ENCODE measurements at regions not wholly inside any gene's neighbourhood (a gene's known extent, or its start where the extent isn't known, plus 50 kb on each side); places are given as distances from the start of the nearest gene placed in this dataset.

DNA sequence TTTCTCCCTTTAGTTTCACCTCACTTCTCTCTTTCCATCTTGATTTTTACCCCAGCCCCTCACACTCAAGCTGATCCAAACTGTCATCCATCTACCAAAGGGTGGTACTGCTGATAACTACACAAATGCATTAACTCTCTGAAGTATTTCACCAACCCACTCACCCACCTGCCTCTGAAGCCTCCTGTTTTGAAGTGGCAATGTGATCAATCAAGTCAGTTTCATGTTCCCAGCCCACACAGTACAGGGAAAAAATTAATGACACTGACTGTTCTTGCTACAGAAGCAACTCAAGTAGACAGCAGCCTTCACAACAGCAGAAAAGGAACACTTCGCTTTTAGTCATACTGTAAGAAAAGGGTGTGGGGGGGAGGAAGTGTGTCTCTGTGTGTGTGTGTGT, 183.0 kb upstream of the NOCT start:
- Mint-ChIP-seq H3K27me3 (no peaks in the 10 kb centered on the region), H3K36me3 (ENCODE audit: insufficient read depth) (no peaks in the 10 kb centered on the region), H3K9me3 (ENCODE audit: low read depth) (no peaks in the 10 kb centered on the region), H3K4me1 (ENCODE audit: low read depth) (peaks cover 14% of the 10 kb centered on the region), H3K4me3 (ENCODE audit: low read depth) (no peak overlapping the region), H3K27ac (no peak overlapping the region)
- no peak for DNase-seq (ENCODE audit: low spot score, unreplicated experiment)
- TF ChIP-seq, protein P1, sequence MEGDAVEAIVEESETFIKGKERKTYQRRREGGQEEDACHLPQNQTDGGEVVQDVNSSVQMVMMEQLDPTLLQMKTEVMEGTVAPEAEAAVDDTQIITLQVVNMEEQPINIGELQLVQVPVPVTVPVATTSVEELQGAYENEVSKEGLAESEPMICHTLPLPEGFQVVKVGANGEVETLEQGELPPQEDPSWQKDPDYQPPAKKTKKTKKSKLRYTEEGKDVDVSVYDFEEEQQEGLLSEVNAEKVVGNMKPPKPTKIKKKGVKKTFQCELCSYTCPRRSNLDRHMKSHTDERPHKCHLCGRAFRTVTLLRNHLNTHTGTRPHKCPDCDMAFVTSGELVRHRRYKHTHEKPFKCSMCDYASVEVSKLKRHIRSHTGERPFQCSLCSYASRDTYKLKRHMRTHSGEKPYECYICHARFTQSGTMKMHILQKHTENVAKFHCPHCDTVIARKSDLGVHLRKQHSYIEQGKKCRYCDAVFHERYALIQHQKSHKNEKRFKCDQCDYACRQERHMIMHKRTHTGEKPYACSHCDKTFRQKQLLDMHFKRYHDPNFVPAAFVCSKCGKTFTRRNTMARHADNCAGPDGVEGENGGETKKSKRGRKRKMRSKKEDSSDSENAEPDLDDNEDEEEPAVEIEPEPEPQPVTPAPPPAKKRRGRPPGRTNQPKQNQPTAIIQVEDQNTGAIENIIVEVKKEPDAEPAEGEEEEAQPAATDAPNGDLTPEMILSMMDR (IDR thresholded peaks at IDR 0.05; ENCODE audit: unreplicated experiment) = no peak

DNA sequence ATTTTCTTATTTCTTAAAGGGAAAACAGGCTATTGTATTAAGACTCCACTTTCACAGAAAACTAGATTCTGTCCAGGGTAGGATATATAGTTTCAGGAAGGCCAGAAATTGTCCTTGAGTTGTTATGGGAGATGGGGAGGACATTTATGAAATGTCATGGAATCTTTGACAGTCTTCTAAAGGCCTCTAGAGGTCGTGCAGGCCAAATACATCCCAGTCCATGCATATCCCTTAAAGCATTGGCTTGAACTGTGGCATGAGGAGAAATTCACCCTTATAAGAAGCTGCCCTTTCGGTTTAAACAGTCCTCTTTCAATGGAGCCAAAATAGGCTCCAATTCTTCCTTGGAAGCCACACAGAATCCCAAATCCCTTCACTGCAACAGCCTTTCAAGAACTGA, 183.6 kb upstream of the NOCT start:
- Mint-ChIP-seq H3K27ac (no peak overlapping the region), H3K27me3 (no peaks in the 10 kb centered on the region), H3K36me3 (ENCODE audit: insufficient read depth) (no peaks in the 10 kb centered on the region), H3K4me1 (ENCODE audit: low read depth) (peaks cover 15% of the 10 kb centered on the region), H3K4me3 (ENCODE audit: low read depth) (no peak overlapping the region), H3K9me3 (ENCODE audit: low read depth) (no peaks in the 10 kb centered on the region)
- no peak for DNase-seq (ENCODE audit: low spot score, unreplicated experiment)
- TF ChIP-seq, protein P1 (IDR thresholded peaks at IDR 0.05; ENCODE audit: unreplicated experiment) = no peak

DNA sequence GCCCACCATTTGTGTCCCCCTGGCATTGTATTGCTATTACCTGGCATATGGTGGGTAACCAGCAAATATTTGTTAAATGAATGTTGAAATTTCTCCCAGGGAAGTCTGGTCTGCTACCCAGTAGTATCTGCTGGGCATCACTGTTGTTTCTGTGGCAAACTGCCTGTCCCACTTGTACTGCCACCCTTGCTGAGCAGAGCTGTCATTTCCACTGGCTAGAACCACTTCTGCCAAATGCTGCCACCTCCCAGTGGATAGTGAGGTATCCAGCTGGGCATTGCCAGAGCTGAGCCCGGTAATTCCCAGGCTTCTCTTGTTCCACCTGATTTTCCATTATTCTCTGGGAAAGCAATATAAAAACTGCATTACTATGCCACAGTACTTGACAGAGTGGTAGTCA, 186.7 kb upstream of the NOCT start:
- no peak overlapping the region for H3K4me3 Mint-ChIP-seq (ENCODE audit: low read depth)
- no peaks in the 10 kb centered on the region for H3K36me3 Mint-ChIP-seq (ENCODE audit: insufficient read depth)
- peaks cover 19% of the 10 kb centered on the region for H3K4me1 Mint-ChIP-seq (ENCODE audit: low read depth)
- DNase-seq (ENCODE audit: low spot score, unreplicated experiment) = no peak
- TF ChIP-seq, protein P1 (IDR thresholded peaks at IDR 0.05; ENCODE audit: unreplicated experiment) = no peak
- H3K9me3 Mint-ChIP-seq (ENCODE audit: low read depth) = no peaks in the 10 kb centered on the region
- H3K27me3 Mint-ChIP-seq = no peaks in the 10 kb centered on the region
- no peak overlapping the region for H3K27ac Mint-ChIP-seq

DNA sequence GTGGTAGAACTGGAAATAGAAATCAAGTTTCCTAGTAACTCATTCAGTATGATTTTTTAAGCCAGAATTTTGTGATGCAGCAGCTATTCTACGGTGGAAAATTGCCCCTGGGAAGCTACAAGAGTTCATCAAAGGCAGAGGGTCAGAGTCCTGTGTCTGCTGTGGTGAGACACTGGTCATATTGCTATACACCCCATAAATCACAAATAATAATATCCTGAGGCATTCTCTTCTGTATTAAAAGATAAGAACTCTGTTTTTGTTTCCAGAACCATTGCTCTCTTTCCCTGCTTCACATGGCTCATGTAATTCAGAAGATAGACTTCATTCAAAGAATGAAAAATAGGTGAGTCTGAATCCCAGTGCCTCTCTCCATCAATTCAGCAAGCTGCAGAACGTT, 188.8 kb upstream of the NOCT start:
- peaks cover 27% of the 10 kb centered on the region for H3K4me1 Mint-ChIP-seq (ENCODE audit: low read depth)
- no peaks in the 10 kb centered on the region for H3K27me3 Mint-ChIP-seq
- no peak overlapping the region for H3K27ac Mint-ChIP-seq
- H3K4me3 Mint-ChIP-seq (ENCODE audit: low read depth) = no peak overlapping the region
- no peaks in the 10 kb centered on the region for H3K9me3 Mint-ChIP-seq (ENCODE audit: low read depth)
- no peak for DNase-seq (ENCODE audit: low spot score, unreplicated experiment)
- no peaks in the 10 kb centered on the region for H3K36me3 Mint-ChIP-seq (ENCODE audit: insufficient read depth)
- TF ChIP-seq, protein P1 (IDR thresholded peaks at IDR 0.05; ENCODE audit: unreplicated experiment) = no peak

DNA sequence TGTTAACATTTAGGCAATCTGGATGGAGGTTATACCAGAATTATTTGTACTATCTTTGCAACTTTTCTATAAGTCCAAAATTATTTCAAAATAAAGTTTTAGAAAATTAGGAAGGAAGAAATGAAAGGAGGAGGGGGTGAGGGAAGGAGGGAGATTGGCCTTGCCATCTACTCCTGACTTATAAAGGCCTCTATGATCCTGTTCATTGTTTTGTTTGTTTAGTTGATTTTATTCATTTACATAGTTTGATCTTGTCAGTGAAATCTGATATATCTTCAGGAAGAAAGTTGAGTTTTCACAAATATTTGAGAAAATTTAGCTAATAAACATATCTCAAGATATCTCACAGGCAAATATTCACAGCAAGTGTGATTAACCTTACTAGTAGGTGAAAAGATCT, 189.3 kb upstream of the NOCT start:
- no peak for DNase-seq (ENCODE audit: low spot score, unreplicated experiment)
- H3K27ac Mint-ChIP-seq = no peak overlapping the region
- H3K36me3 Mint-ChIP-seq (ENCODE audit: insufficient read depth) = no peaks in the 10 kb centered on the region
- H3K27me3 Mint-ChIP-seq = no peaks in the 10 kb centered on the region
- no peaks in the 10 kb centered on the region for H3K9me3 Mint-ChIP-seq (ENCODE audit: low read depth)
- H3K4me1 Mint-ChIP-seq (ENCODE audit: low read depth) = peaks cover 27% of the 10 kb centered on the region
- TF ChIP-seq, protein P1 (IDR thresholded peaks at IDR 0.05; ENCODE audit: unreplicated experiment) = no peak
- no peak overlapping the region for H3K4me3 Mint-ChIP-seq (ENCODE audit: low read depth)

Measured in progenitor cell of endocrine pancreas (in vitro differentiated cells).